HEK293 (cell line): ENCODE measurements at regions not wholly inside any gene's neighbourhood (a gene's known extent, or its start where the extent isn't known, plus 50 kb on each side); places are given as distances from the start of the nearest gene placed in this dataset.

Source experiments
- CTCF ChIP-seq: fragments of 450-650 bp; formaldehyde crosslinking; IDR thresholded peaks from 2 replicates; pipeline ENCODE4 v1.5.1; 2016; ENCODE audit warnings: missing biosample characterization, missing genetic modification characterization
- MYNN ChIP-seq: fragments of 450-650 bp; formaldehyde crosslinking; IDR thresholded peaks from 2 replicates; pipeline ENCODE4 v1.5.1; 2016; ENCODE audit warnings: missing biosample characterization, missing genetic modification characterization, borderline replicate concordance
- ZNF133 ChIP-seq: fragments of 450-650 bp; formaldehyde crosslinking; IDR thresholded peaks from 2 replicates; pipeline ENCODE4 v1.5.1; 2016; ENCODE audit warnings: missing biosample characterization, missing genetic modification characterization
- ZNF140 ChIP-seq: fragments of 450-650 bp; formaldehyde crosslinking; IDR thresholded peaks from 2 replicates; pipeline ENCODE4 v1.5.1; 2016; ENCODE audit warnings: missing biosample characterization, missing genetic modification characterization
- ZNF19 ChIP-seq: fragments of 450-650 bp; formaldehyde crosslinking; IDR thresholded peaks from 2 replicates; pipeline ENCODE4; 2016; ENCODE audit warnings: missing biosample characterization, missing genetic modification characterization, low read depth
- ZNF639 ChIP-seq: fragments of 450-650 bp; formaldehyde crosslinking; IDR thresholded peaks from 2 replicates; pipeline ENCODE4 v1.5.1; 2016; ENCODE audit warnings: missing biosample characterization, missing genetic modification characterization
- ZSCAN18 ChIP-seq: fragments of 450-650 bp; formaldehyde crosslinking; IDR thresholded peaks from 2 replicates; pipeline ENCODE4 v1.5.1; 2016; ENCODE audit warnings: missing biosample characterization, missing genetic modification characterization

DNA sequence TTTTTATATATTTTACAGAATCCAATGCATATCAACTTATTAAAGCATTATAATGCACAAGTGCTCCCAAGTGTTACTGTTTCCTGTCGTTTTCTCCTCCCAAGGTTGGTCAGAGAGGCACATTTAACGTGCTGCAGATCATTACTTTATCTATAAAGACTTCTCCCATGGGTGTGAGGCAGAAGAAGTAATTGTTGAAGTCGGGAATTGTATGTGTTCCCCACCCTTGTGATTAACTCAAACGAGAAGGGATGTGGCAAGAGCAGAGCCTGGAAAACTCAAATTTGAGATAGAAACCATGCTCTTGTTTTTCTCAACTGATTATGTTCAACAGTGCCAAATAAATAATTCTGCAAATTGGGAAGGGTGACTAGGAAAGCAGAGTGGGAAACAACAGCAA, 412.5 kb upstream of the ADAMTS5 start:
- TF ChIP-seq ZNF19 (tag by site-specific recombination) (no peak), ZNF639 (no peak), CTCF (tag by site-specific recombination) (no peak), MYNN (tag by site-specific recombination) (no peak), ZNF133 (tag by site-specific recombination) (no peak), ZNF140 (tag by site-specific recombination) (no peak), ZSCAN18 (tag by site-specific recombination) (no peak)
